ENCODE measurements at regions not wholly inside any gene's neighbourhood (a gene's known extent, or its start where the extent isn't known, plus 50 kb on each side); places are given as distances from the start of the nearest gene placed in this dataset.
"Not testable (repeated sequence)": the region's sequence is repeated elsewhere in the genome, so short reads cannot be mapped to it uniquely, and the experiment has no call there.

- DNase-seq, result no peak
These were observed 330.9 kb downstream of the PTPRU start for GRCh38 chr1:29567257-29567656.

GRCh38 chr1:29565490-29565889, 329.2 kb downstream of the PTPRU start:
- no peak for DNase-seq

DNA sequence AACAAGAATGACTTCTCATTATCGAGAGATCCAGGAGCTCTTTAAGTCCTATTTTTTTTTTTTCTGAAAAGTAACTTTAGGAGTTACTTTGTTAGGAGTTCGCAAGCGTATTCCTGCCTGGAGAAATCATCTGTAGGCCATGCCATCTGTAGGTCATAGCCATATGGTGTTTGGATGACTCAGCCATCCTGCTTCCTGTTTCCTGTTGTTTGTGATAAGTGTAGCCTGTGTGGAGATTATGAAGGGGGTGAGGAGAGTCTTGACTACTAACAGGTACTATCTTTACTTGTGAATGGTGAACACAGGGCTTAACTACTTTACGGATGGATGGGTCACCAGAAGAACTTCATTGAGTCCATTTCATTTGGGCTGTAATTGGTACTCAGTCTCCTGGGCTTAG, 327.2 kb downstream of the PTPRU start:
- no peak for DNase-seq

GRCh38 chr1:29563092-29563491, 326.8 kb downstream of the PTPRU start:
- no peak for DNase-seq

DNA sequence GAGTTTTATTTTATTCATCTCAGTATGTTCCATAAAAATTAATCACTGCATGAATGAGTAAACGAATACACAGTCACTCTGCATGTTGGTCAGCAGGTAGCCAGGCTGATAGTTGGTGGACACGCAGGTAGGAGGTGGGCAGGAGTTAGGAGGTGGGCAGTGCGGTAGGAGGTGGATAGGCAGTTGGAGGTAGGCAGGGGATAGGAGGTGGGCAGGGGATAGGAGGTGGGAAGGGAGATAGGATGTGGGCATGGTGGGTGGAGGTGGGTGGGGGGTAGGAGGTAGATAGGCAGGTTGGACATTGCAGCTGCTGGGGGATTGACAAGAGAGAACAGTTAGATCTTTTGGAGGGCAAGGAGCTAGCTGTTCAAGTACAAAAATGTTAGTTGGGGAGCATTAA, 322.7 kb downstream of the PTPRU start:
- no peak for DNase-seq

- no peak for DNase-seq
These were observed 321.6 kb downstream of the PTPRU start for GRCh38 chr1:29557701-29558600.

DNA sequence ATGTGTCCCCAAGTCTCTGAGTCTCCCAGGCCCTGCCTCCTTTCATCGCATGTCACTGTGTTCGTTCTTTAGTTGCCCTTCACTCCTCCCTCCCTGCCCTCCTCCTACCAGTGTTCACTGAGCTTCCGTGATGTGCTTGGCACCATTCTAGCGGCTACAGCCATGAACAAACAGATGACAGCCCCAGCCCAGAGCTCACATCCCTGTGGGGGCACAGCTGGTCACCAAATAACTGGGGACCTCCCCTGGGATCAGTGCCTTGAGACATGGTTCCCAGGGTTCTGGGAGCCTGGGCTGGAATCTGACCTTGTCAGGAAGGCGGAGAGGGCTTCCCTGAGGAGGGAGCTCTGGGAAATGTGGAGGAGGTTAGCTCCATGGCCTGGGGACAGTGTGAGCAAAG, 320.7 kb downstream of the PTPRU start:
- no peak for DNase-seq

DNA sequence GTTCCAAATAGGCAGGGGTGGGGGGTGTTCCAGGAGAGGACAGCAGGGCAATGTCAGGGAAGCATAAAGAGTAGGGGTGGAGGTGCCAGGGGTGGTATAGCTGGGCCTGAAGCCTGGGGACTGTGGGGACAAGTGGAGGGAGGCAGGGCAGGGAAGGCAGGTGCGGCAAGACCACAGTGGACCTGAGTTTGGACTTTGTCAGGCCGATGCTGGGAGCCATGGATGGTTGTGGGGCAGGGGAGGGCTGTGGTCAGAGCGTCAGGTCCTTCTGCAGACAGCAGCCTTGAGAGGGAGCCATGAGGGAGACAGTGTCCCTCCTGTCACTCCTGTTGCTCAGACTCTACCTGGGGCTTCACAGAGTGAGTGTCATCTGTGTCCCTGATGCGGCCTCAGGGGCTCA, 320.3 kb downstream of the PTPRU start:
- no peak for DNase-seq

- no peak for DNase-seq
These were observed 318.8 kb downstream of the PTPRU start for GRCh38 chr1:29555043-29555620.

GRCh38 chr1:29554208-29554778, 318.0 kb downstream of the PTPRU start:
- DNase-seq, result no peak

DNA sequence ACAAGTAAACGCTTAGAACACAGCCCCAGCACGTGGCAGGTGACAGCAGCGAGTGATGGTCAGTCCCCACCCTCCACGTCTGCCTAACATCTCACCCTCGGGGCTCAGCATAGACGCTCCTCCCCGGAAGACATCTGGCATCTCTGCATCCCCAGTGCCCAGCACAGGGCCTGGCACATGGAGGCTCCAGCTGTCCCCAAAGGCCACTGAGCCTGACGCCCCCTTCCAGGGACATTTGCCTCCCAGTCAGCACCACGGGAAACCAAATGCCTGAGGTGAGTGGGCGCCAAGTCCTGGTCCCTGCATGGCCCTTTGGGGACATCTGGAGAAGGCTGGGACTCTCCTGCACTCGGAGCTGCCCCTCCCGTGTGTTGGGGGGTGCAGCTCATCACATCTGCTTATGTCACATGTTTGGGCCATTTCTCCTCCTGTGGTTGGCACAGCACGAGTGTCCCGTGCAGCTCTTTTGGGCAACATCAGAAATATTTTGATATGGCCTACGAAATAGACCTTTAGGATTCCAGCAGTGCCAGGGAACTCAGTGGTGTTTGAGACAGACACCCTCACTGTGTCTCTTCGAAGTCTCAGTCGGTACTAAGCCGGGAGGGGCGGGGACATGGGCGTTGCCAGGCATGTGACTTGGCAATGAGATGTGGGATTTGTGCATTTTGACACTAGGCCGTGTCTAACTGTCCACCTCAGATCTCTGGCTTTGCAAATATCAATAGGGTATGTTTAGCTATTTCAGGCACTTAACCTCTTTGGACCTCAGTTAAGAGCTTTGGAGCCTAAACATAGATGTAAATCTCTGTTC, 315.0 kb downstream of the PTPRU start:
- no peak for DNase-seq

GRCh38 chr1:29550119-29550841, 314.0 kb downstream of the PTPRU start:
- DNase-seq, result no peak

- DNase-seq, result not testable (repeated sequence)
These were observed 313.4 kb downstream of the PTPRU start for GRCh38 chr1:29549728-29550118.

DNA sequence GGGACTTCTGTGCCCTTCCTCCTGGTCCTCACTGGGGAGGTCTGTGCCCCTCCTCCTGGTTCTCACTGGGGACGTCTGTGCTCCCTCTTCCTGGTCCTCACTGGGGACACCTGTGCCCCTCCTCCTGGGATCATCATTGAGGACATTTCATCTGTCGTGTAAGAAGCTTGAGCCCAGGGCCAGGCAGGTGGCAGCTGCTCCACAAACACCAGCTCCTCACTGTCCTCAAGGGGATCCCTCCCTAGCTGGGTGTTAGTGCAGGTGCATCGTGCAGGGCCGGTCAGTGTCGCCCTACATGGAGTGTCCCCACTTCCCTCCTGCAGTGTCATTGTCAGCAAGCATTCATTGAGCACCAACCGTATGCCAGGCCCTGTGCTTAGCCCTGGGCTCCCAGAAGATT, 312.7 kb downstream of the PTPRU start:
- DNase-seq, result no peak

- DNase-seq, result no peak
These were observed 311.8 kb downstream of the PTPRU start for GRCh38 chr1:29548091-29548490.

- no peak for DNase-seq
These were observed 311.0 kb downstream of the PTPRU start for GRCh38 chr1:29547300-29547699.

GRCh38 chr1:29546496-29546895, 310.2 kb downstream of the PTPRU start:
- DNase-seq, result no peak

- DNase-seq, result no peak
These were observed 308.1 kb downstream of the PTPRU start for GRCh38 chr1:29544406-29544805.

- DNase-seq, result no peak
These were observed 307.3 kb downstream of the PTPRU start for GRCh38 chr1:29543586-29543985.

DNA sequence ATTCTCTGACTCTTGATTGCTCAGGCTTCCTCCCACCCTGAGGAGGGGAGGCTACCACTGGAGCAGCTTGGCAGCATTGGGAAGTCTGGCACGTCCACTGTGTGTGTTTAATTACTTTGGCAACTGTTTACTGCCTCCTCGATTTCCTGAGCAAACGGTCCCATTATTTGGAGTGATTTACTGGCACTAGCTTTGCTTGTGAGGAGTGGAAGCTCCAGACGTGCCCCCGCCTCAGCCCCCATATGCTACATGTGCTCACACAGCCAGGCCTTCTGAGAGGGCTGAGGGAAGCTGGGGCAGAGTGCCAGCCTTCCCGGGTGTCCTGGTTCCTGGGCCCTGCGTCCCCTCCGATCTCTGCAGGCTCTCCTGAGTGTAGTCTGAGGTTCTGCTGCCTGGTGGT, 306.2 kb downstream of the PTPRU start:
- DNase-seq, result peak; percentile 44

DNA sequence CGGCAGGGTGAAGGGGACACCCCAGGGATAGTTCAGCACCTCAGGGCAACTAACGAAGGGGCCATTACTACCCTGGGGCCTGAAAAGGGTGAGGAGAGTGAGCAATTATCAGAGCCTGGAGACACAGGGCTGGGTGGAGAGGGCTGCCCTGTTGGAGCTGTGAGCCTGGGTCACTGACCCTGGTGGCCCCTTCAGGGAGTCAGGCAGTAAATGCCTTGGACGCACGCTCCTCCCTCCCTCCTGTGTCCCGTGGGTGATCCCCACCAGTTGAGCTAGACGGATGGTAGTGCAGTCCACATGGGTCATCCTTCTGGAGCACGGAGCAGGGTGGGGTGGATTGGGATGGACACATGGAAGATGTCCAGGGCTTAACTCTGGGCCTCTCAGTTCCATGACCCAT, 305.3 kb downstream of the PTPRU start:
- no peak for DNase-seq
